Hepatocyte (in vitro differentiated cells): ENCODE measurements at regions not wholly inside any gene's neighbourhood (a gene's known extent, or its start where the extent isn't known, plus 50 kb on each side); places are given as distances from the start of the nearest gene placed in this dataset.

Source experiments
- DNase-seq: peaks from one replicate; pipeline ENCODE4 v3.0.0-alpha.2; 2016; ENCODE audit warnings: low spot score
- H2AFZ ChIP-seq: fragments of 200-600 bp; sonication (generic); 2 replicates; pipeline ENCODE4 v1.6.0; 2016; ENCODE audit warnings: antibody characterized with exemption, mild to moderate bottlenecking
- H3K27ac ChIP-seq: fragments of 200-600 bp; sonication (generic); 2 replicates; pipeline ENCODE4 v1.5.1; 2016; ENCODE audit warnings: mild to moderate bottlenecking
- H3K27me3 ChIP-seq: fragments of 200-600 bp; sonication (generic); 2 replicates; pipeline ENCODE4 v1.6.1; 2016
- H3K36me3 ChIP-seq: fragments of 200-600 bp; sonication (generic); replicated peaks from 2 replicates; pipeline ENCODE4 v1.5.1; 2016; ENCODE audit warnings: low read depth; ENCODE audit not compliant: insufficient read depth
- H3K4me1 ChIP-seq: fragments of 200-600 bp; sonication (generic); 2 replicates; pipeline ENCODE4 v1.5.1; 2016; ENCODE audit warnings: mild to moderate bottlenecking, moderate library complexity; ENCODE audit not compliant: insufficient read depth
- H3K4me2 ChIP-seq: fragments of 200-600 bp; sonication (generic); 2 replicates; pipeline ENCODE4 v1.6.0; 2016
- H3K4me3 ChIP-seq: fragments of 200-600 bp; sonication (generic); 2 replicates; pipeline ENCODE4 v1.5.1; 2016; ENCODE audit warnings: mild to moderate bottlenecking
- H3K79me2 ChIP-seq: fragments of 200-600 bp; sonication (generic); 2 replicates; pipeline ENCODE4 v1.6.0; 2017; ENCODE audit warnings: mild to moderate bottlenecking
- H3K9me2 ChIP-seq: fragments of 200-600 bp; sonication (generic); replicated peaks from 2 replicates; pipeline ENCODE4 v1.6.0; 2017; ENCODE audit warnings: mild to moderate bottlenecking; ENCODE audit not compliant: insufficient read depth
- H3K9me3 ChIP-seq: fragments of 200-600 bp; sonication (generic); 2 replicates; pipeline ENCODE4 v1.5.1; 2016; ENCODE audit warnings: low read depth, mild to moderate bottlenecking
- H4K20me1 ChIP-seq: fragments of 200-600 bp; sonication (generic); 2 replicates; pipeline ENCODE4 v1.6.0; 2016; ENCODE audit warnings: mild to moderate bottlenecking; ENCODE audit not compliant: insufficient read depth, poor library complexity, severe bottlenecking
- CTCF ChIP-seq: fragments of 200-600 bp; sonication (generic); IDR thresholded peaks from 2 replicates; pipeline ENCODE4 v1.5.1; 2016; ENCODE audit warnings: antibody characterized with exemption, mild to moderate bottlenecking; ENCODE audit not compliant: poor library complexity
- EZH2 ChIP-seq: fragments of 200-600 bp; sonication (generic); IDR thresholded peaks from 2 replicates; pipeline ENCODE4 v1.6.1; 2016; ENCODE audit warnings: antibody characterized with exemption, mild to moderate bottlenecking, borderline replicate concordance
- EZH2phosphoT487 ChIP-seq: fragments of 200-600 bp; sonication (generic); IDR thresholded peaks from one replicate; pipeline ENCODE4 v1.6.1; 2018; ENCODE audit warnings: antibody characterized with exemption, mild to moderate bottlenecking, low read depth, moderate library complexity; ENCODE audit not compliant: unreplicated experiment, severe bottlenecking
- WGBS: methylation state at CpG from one replicate; pipeline ENCODE4 v1.1.6; 2016; ENCODE audit warnings: low lambda C conversion rate; ENCODE audit errors: missing lambda C conversion rate; 5-methylcytosine and 5-hydroxymethylcytosine counted together

GRCh38 chr19:28283592-28283991 is 929.4 kb downstream of the UQCRFS1 start:
- H3K4me1 ChIP-seq, result peaks cover 3% of the 10 kb centered on the region
- no peaks in the 10 kb centered on the region for H3K36me3 ChIP-seq
- WGBS, result 90% methylated on average over 2 of the region's 2 CpGs
- no peaks in the 10 kb centered on the region for H3K27me3 ChIP-seq
- no peak overlapping the region for H3K27ac ChIP-seq
- H3K9me3 ChIP-seq, result no peaks in the 10 kb centered on the region
- no peak for DNase-seq
- H3K4me2 ChIP-seq, result no peak overlapping the region
- no peak overlapping the region for H3K4me3 ChIP-seq
- no peaks in the 10 kb centered on the region for H4K20me1 ChIP-seq
- H2AFZ ChIP-seq, result no peak overlapping the region
- no peaks in the 10 kb centered on the region for H3K79me2 ChIP-seq
- no peaks in the 10 kb centered on the region for H3K9me2 ChIP-seq
- TF ChIP-seq CTCF (no peak), EZH2phosphoT487 (no peak), EZH2 (no peak)

DNA sequence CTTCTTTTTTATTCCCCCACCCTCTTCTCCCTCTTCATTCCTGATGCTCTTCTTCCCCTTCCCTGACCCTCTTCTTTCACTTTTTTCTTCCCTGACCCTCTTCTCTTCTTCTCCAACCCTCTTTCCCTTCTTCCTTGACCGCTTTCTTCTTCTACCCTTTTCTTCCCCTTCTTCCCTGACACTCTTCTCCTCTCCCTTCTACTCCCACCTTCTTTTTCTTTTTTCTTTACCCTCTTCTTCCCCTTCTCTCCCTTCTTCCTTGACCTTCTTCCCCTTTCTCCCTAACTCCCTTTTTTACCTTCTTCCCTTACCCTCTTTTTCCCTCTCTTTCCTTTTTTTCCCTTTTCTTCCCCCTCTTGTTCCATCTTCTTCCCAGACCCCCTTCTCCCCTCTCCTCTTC is 931.3 kb downstream of the UQCRFS1 start:
- Histone ChIP-seq H2AFZ (no peak overlapping the region), H3K4me3 (no peak overlapping the region), H3K79me2 (no peaks in the 10 kb centered on the region), H3K4me2 (no peak overlapping the region), H3K27me3 (no peaks in the 10 kb centered on the region), H3K27ac (no peak overlapping the region), H4K20me1 (no peaks in the 10 kb centered on the region), H3K9me2 (no peaks in the 10 kb centered on the region), H3K9me3 (no peaks in the 10 kb centered on the region), H3K4me1 (no peaks in the 10 kb centered on the region), H3K36me3 (no peaks in the 10 kb centered on the region)
- 78% methylated on average over 1 of the region's 1 CpG for WGBS
- TF ChIP-seq EZH2 (no peak), CTCF (no peak), EZH2phosphoT487 (no peak)
- no peak for DNase-seq

- TF ChIP-seq EZH2phosphoT487 (no peak), CTCF (no peak), EZH2 (no peak)
- no peak for DNase-seq
- no peak overlapping the region for H3K4me2 ChIP-seq
- H3K79me2 ChIP-seq, result no peaks in the 10 kb centered on the region
- no peak overlapping the region for H3K4me3 ChIP-seq
- no peaks in the 10 kb centered on the region for H4K20me1 ChIP-seq
- H3K27ac ChIP-seq, result no peak overlapping the region
- no peaks in the 10 kb centered on the region for H3K9me2 ChIP-seq
- H3K4me1 ChIP-seq, result no peaks in the 10 kb centered on the region
- H3K9me3 ChIP-seq, result no peaks in the 10 kb centered on the region
- 46% methylated on average over 3 of the region's 3 CpGs for WGBS
- H3K27me3 ChIP-seq, result no peaks in the 10 kb centered on the region
- H2AFZ ChIP-seq, result no peak overlapping the region
- H3K36me3 ChIP-seq, result no peaks in the 10 kb centered on the region
Observed at GRCh38 chr19:28264556-28264955, 948.4 kb downstream of the UQCRFS1 start.

- H3K9me3 ChIP-seq, result no peaks in the 10 kb centered on the region
- 64% methylated on average over 3 of the region's 3 CpGs for WGBS
- no peak overlapping the region for H2AFZ ChIP-seq
- no peaks in the 10 kb centered on the region for H3K4me1 ChIP-seq
- H3K27ac ChIP-seq, result no peak overlapping the region
- H3K36me3 ChIP-seq, result no peaks in the 10 kb centered on the region
- no peaks in the 10 kb centered on the region for H3K79me2 ChIP-seq
- no peaks in the 10 kb centered on the region for H3K9me2 ChIP-seq
- TF ChIP-seq CTCF, result no peak
- no peak for TF ChIP-seq EZH2phosphoT487
- TF ChIP-seq EZH2, result no peak
- DNase-seq, result no peak
- no peaks in the 10 kb centered on the region for H4K20me1 ChIP-seq
- H3K27me3 ChIP-seq, result no peaks in the 10 kb centered on the region
- no peak overlapping the region for H3K4me2 ChIP-seq
- H3K4me3 ChIP-seq, result no peak overlapping the region
Observed at GRCh38 chr19:28258829-28259228, 954.1 kb downstream of the UQCRFS1 start.
